ENCODE measurements at regions not wholly inside any gene's neighbourhood (a gene's known extent, or its start where the extent isn't known, plus 50 kb on each side); places are given as distances from the start of the nearest gene placed in this dataset.

DNA sequence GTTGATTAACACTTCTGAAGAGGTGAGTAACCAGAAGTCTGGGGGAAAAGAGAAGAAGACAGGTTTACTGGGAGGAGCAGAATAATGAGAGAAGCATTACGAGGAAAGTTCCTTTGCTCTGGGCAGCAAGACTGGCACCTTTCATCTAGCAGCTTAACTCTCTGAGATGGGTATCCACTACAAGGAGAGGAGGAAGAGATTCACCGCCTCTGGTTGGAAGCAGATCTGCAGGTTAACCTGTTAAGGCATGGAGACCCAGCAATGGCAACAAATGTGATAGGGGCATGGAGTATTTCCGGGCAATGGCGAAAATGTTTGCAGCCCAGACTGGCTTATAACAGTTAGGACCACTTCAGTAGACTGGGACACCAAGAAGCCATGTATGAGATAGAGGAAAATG, 162.2 kb downstream of the TFEC start (continued):
- TF ChIP-seq ZSCAN29 (IDR thresholded peaks at IDR 0.05) (no peak), SPI1 (IDR thresholded peaks at IDR 0.05; ENCODE audit: borderline replicate concordance, insufficient read depth, low read depth, low read length) (no peak), STAT3 (IDR thresholded peaks at IDR 0.05; ENCODE audit: low read depth, low read length) (no peak), HDAC2 (IDR thresholded peaks at IDR 0.05) (no peak)
- TF ChIP-seq, protein P1, sequence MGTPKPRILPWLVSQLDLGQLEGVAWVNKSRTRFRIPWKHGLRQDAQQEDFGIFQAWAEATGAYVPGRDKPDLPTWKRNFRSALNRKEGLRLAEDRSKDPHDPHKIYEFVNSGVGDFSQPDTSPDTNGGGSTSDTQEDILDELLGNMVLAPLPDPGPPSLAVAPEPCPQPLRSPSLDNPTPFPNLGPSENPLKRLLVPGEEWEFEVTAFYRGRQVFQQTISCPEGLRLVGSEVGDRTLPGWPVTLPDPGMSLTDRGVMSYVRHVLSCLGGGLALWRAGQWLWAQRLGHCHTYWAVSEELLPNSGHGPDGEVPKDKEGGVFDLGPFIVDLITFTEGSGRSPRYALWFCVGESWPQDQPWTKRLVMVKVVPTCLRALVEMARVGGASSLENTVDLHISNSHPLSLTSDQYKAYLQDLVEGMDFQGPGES (IDR thresholded peaks at IDR 0.05), result no peak
- TF ChIP-seq, protein P2, sequence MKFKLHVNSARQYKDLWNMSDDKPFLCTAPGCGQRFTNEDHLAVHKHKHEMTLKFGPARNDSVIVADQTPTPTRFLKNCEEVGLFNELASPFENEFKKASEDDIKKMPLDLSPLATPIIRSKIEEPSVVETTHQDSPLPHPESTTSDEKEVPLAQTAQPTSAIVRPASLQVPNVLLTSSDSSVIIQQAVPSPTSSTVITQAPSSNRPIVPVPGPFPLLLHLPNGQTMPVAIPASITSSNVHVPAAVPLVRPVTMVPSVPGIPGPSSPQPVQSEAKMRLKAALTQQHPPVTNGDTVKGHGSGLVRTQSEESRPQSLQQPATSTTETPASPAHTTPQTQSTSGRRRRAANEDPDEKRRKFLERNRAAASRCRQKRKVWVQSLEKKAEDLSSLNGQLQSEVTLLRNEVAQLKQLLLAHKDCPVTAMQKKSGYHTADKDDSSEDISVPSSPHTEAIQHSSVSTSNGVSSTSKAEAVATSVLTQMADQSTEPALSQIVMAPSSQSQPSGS (IDR thresholded peaks at IDR 0.05; ENCODE audit: low read length), result no peak

DNA sequence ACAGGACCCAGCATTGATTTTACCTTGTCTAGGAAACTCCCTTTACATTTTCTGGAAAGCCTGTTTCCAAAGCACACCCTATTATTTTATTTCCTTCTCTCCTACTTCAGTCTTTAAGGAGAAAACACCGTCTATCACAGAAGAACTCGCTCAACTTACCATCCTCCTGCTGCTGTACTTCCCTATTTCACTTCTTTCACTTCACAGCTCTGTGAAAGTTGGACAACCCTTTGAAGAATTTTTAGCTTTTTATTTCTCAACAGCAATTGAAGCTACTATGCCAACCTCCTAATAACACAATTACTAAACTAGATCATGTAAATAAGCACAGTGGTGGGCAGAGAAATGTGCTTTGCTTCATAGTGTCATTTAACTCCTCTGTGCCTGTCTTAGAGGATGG, 166.5 kb downstream of the TFEC start:
- no peak for ATAC-seq
- H3K9ac ChIP-seq (ENCODE audit: control insufficient read depth, insufficient read depth, low read length), result no peak overlapping the region
- H3K9me3 ChIP-seq (replicated peaks; ENCODE audit: control insufficient read depth, insufficient read depth, low read length), result no peaks in the 10 kb centered on the region
- no peaks in the 10 kb centered on the region for H3K79me2 ChIP-seq (ENCODE audit: control insufficient read depth, insufficient read depth, low read length)
- H3K27me3 ChIP-seq (replicated peaks in 1 of 2; ENCODE audit: control insufficient read depth in 2 of 2, insufficient read depth in 2 of 2, low read length in 1 of 2), result no peaks in the 10 kb centered on the region
- H3K27ac ChIP-seq (ENCODE audit: control insufficient read depth, insufficient read depth), result no peak overlapping the region
- intact Hi-C loops (cut with micrococcal nuclease; ENCODE audit: unreplicated experiment) (no loop called here), in situ Hi-C loops (cut with MboI) (no loop called here)
- H3K4me3 ChIP-seq, result no peak overlapping the region
- no peak overlapping the region for H3K4me2 ChIP-seq (ENCODE audit: control insufficient read depth, insufficient read depth)
- BruUV-seq (replicated peaks), result no TSS peak
- ChIA-PET POLR2A (no interaction called here), SMC1A (ENCODE audit: uncharacterized antibody, unreplicated experiment) (interaction anchor here (0.6 kb wide), 1 partner anchor 1476 kb away, joined by 3 read pairs; no protein-coding TSS in a partner anchor), RAD21 (ENCODE audit: unreplicated experiment) (interaction anchor here (1.0 kb wide), 1 partner anchor 13 kb away, joined by 3 read pairs; no protein-coding TSS in a partner anchor), CTCF (no interaction called here)
- no peak overlapping the region for H2AFZ ChIP-seq (ENCODE audit: control insufficient read depth, low read depth, low read length)
- no peaks in the 10 kb centered on the region for H3K4me1 ChIP-seq (ENCODE audit: control insufficient read depth, insufficient read depth, low read length)
- no peaks in the 10 kb centered on the region for H3K36me3 ChIP-seq (ENCODE audit: control insufficient read depth in 2 of 2, insufficient read depth in 2 of 2, low read length in 1 of 2)
- 2% methylated on average over 2 of the region's 2 CpGs for WGBS (ENCODE audit: insufficient coverage, insufficient replicate concordance, low lambda C conversion rate, missing lambda C conversion rate)
- no peak for DNase-seq (ENCODE audit: low read depth, low spot score)
- no peaks in the 10 kb centered on the region for H4K20me1 ChIP-seq (ENCODE audit: control insufficient read depth, insufficient read depth)
- FAIRE-seq, result no peak
- no peak for TF ChIP-seq BACH1 (IDR thresholded peaks at IDR 0.05; ENCODE audit: borderline replicate concordance)
- TF ChIP-seq, protein P3, sequence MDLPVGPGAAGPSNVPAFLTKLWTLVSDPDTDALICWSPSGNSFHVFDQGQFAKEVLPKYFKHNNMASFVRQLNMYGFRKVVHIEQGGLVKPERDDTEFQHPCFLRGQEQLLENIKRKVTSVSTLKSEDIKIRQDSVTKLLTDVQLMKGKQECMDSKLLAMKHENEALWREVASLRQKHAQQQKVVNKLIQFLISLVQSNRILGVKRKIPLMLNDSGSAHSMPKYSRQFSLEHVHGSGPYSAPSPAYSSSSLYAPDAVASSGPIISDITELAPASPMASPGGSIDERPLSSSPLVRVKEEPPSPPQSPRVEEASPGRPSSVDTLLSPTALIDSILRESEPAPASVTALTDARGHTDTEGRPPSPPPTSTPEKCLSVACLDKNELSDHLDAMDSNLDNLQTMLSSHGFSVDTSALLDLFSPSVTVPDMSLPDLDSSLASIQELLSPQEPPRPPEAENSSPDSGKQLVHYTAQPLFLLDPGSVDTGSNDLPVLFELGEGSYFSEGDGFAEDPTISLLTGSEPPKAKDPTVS (IDR thresholded peaks at IDR 0.05; ENCODE audit: low read depth, low read length), result no peak
- TF ChIP-seq BHLHE40 (IDR thresholded peaks at IDR 0.05; ENCODE audit: borderline replicate concordance in 1 of 2, low read depth in 2 of 2, low read length in 1 of 2), result no peak
- TF ChIP-seq, protein P2 (IDR thresholded peaks at IDR 0.05; ENCODE audit: low read length), result no peak
- no peak for TF ChIP-seq MXI1 (IDR thresholded peaks at IDR 0.05; ENCODE audit: low read depth, low read length)
- TF ChIP-seq, protein P4, sequence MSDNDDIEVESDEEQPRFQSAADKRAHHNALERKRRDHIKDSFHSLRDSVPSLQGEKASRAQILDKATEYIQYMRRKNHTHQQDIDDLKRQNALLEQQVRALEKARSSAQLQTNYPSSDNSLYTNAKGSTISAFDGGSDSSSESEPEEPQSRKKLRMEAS (IDR thresholded peaks at IDR 0.05; ENCODE audit: low read depth, low read length), result no peak
- no peak for TF ChIP-seq PAX8 (IDR thresholded peaks at IDR 0.05)
- TF ChIP-seq, protein P5, sequence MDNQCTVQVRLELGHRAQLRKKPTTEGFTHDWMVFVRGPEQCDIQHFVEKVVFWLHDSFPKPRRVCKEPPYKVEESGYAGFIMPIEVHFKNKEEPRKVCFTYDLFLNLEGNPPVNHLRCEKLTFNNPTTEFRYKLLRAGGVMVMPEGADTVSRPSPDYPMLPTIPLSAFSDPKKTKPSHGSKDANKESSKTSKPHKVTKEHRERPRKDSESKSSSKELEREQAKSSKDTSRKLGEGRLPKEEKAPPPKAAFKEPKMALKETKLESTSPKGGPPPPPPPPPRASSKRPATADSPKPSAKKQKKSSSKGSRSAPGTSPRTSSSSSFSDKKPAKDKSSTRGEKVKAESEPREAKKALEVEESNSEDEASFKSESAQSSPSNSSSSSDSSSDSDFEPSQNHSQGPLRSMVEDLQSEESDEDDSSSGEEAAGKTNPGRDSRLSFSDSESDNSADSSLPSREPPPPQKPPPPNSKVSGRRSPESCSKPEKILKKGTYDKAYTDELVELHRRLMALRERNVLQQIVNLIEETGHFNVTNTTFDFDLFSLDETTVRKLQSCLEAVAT (IDR thresholded peaks at IDR 0.05), result no peak
- TF ChIP-seq PML (IDR thresholded peaks at IDR 0.05; ENCODE audit: low read length), result no peak
